NCI-H748 (cell line): ENCODE measurements at regions not wholly inside any gene's neighbourhood (a gene's known extent, or its start where the extent isn't known, plus 50 kb on each side); places are given as distances from the start of the nearest gene placed in this dataset.

Experiments
- DNase-seq: peaks from one replicate; lab custom pipeline; 2025; ENCODE audit not compliant: unreplicated experiment; lab: John Stamatoyannopoulos, UW

- no peak for DNase-seq
Observed at GRCh38 chr21:35663856-35664606, 396.3 kb downstream of the SETD4 start.

DNA sequence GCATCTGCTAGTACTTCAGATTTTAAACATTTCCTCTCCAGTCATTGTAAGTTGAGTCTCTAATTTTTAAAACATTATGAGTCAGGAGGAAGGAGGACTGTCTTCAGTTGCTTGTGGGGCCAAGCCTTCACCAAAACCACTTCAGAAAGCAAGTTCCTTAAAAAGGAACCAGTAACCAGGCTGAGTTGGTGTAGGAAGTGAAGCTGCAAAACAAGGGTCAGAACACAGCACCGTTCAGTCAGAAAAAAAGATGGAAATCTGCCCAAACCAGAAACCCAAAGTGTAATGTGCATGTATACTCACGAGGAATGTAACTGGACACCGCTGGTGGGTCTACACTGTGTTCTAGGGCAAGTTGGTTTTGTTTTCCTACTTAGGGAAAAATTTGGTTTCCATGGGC lies 402.1 kb downstream of the SETD4 start:
- no peak for DNase-seq

- no peak for DNase-seq
Observed at GRCh38 chr21:35652872-35653271, 407.5 kb downstream of the SETD4 start.

DNA sequence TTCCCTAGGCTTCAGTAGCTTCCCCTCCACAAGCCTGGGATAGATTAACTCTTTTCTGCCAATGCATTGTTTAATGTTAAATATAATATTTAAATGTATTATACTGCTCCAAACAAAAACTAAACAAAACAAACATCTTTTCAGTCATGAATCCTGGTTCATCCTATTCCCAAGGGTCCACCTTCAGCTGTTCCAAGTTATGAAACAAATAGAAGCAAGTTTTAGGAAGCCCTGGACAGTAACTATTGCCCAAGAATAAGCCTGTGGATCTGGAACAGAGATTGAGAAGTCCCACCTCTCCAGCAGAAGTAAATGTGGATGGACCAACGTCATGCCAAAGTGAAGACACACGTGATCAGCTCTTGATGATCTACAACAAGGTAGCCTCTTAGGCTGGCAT lies 408.1 kb downstream of the SETD4 start:
- DNase-seq, result no peak

GRCh38 chr21:35651196-35651595 lies 409.1 kb downstream of the SETD4 start:
- peak; percentile 50 for DNase-seq

GRCh38 chr21:35649186-35649585 lies 411.1 kb downstream of the SETD4 start:
- no peak for DNase-seq

DNA sequence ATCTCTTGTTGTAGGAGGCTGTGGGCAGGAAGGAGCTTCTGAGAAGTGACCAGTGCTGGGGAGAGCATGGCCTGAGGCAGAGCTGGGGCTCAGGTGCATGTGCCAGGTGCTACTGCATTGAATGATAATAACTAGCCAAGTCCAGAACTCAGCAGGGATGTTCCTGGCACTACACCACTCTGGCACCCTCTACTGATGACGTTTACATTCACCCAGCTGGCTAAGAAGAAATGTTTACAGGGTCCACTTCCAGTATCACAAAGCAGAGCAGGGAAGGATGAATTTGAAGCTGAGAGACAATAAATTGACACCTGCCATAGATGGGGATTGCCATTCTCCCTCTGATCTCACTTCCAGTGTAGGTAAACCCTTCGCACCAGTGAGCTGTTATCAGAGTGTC lies 411.8 kb downstream of the SETD4 start:
- DNase-seq, result peak; percentile 81

GRCh38 chr21:35646606-35647005 lies 413.7 kb downstream of the SETD4 start:
- DNase-seq, result no peak

DNA sequence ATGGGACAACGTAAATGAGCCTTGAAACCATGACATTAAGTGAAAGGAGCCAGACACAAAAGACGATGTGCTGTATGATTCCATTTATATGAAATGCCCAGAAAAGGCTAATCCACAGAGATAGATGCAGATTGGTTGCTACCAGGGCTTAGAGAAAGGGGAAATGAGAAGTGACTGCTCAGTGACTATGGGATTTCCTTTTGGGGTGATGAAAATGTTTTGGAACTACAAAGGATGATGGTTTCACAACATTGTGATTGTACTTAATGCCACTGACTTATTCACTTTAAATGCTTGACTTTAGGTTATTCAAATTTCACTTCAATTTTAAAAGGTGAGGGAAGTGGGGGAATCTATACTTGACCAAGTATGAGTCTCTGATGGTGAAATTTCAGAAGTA lies 414.3 kb downstream of the SETD4 start:
- no peak for DNase-seq

DNA sequence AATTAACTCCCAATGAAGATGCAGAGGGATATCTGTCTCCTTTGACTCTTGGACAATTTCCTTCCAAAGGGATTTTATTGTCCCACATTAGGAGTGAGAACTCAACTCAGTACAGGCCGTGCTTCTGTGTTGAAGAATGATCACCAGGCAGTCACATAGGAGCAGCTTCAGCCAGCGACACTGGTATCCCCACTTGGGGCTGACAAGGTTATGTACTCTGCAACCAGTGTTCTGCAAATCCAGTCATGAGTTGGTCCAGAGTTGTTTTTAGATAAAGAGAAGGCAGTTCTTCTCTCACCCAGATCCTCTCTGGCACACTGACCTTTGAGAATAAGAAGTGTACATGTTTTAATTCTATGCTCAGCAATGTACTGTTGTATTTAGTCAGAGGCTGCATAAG lies 415.8 kb downstream of the SETD4 start:
- no peak for DNase-seq

DNA sequence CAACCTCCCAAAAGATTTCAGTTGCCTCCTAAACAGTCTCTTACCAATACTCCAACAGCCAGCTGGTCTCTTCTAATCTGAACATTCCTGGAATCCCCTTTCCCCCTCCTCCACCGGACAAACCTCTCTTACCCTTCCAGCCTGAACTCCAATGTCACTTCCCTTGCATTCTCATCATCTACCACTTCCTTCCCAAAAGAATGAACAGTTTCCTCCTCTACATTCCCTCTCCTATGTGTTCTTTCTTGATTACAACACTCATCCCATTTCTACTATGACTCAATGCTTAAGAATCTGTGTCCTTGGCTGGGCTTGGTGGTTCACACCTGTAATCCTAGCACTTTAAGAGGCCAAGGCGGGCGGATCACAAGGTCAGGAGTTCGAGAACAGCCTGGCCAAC lies 417.1 kb downstream of the SETD4 start:
- no peak for DNase-seq

GRCh38 chr21:35641271-35642016 lies 418.9 kb downstream of the SETD4 start:
- no peak for DNase-seq

- no peak for DNase-seq
Observed at GRCh38 chr21:35637431-35637830, 422.9 kb downstream of the SETD4 start.

DNA sequence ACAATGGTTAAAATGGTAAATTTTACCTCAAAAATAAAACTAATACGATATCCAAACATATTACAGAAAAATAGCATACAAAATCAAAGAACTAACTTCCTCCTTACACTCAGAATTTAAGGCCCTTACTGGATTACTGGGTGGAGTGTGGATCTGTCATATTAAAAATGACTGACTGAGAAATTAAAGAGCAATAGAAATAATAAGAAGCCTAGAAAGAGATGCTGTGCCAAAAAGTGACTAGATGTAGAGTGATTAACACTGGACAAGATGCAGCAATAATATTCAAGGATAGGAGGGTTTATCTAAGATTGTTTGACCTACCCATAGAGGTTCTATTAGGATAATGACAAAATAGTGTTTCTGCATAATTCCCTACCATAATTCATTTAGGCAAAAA lies 424.3 kb downstream of the SETD4 start:
- no peak for DNase-seq

DNA sequence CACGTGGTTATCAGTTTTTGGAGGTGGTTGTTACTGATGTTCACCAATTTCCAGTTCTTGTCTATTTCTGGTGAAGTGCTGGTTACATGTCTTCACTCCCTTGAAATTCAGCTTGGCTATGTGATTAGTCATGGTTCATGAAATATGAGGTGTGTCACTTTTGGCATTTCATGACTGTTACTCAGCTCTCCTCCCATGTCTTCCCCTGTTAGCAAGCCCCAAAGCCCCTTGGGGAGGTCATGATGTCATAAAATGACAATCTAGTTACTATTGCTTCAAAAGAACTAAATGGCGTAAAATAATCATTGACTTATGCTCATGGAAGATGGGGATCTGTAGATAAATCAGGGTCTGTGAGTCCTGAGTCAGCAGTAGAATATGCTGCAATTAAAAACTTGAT lies 425.1 kb downstream of the SETD4 start:
- no peak for DNase-seq

- DNase-seq, result peak; percentile 20
Observed at GRCh38 chr21:35633501-35633900, 426.8 kb downstream of the SETD4 start.

DNA sequence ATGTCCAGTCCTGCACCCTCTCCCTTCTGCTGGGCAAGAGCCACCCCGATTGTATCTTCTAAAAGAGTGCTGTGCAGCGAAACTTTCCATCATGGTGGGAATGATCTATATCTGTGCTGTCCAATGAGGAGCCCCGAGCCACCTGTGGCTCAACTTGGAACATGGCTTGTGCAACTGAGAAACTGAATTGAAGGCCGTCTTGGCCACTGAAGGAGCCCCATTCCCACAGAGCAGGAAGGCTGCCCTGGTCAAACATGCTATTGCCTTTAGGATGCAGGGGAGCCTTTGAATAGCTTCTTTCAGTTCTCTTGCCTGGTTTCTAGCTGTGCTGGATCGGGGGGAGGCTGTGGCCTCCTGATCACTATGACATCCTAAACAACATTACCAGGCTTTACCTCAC lies 427.6 kb downstream of the SETD4 start:
- DNase-seq, result no peak

DNA sequence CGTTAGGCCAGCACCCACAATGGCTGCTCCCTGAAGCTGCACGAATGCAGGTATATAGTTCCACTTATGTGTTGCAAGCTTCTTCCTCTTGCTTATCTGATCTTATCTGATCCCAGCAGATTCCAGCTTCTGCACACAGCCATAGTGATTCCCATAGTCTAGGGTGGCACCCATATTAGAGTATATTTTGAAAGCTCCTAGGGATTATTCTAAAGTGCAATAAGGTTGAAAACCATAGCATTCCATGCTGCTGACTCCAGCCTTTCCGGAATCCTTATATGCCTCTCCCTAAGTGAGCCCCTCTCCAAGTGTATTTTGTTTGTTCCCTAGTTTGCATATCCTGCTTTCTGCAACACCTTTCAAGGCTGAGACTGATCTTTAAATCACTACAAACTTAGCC lies 432.0 kb downstream of the SETD4 start:
- no peak for DNase-seq

- no peak for DNase-seq
Observed at GRCh38 chr21:35627462-35627861, 432.9 kb downstream of the SETD4 start.

DNA sequence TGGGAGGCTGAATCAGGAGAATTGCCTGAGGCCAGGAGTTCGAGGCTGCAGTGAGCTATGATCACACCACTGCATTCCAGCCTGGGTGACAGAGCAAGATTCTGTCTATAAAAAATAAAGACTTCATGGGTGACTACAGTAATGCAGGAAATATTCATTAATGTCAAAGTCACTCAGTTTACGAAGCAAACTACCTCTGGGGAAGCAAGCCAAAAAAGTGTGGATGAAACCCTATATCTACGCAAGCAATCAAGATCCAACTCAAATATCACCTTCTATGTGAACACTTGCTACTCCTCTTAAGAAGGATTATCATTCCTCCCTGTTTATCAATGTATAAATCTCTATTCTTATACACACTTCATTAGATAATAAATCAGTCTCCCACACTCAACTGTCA lies 434.8 kb downstream of the SETD4 start:
- no peak for DNase-seq

GRCh38 chr21:35624901-35625300 lies 435.4 kb downstream of the SETD4 start:
- no peak for DNase-seq

DNA sequence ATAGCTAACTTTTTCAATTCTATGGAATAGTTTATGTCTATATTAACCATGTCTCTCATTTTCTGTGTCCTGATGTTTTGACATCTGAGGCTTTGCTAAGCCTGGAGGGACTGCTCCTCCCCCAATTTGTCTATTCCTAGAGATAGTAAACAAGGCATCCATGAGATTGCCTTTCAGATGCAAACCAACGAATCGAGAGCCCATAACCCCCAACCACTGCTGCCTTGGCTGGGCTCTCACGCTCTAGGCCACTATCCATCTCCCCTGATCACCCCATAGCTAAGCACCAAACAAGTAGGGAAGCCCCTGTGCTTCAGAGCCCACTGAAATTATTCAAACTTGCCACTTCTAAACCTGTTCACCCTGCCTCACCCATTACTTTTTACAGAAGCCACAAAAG lies 437.7 kb downstream of the SETD4 start:
- DNase-seq, result no peak

DNA sequence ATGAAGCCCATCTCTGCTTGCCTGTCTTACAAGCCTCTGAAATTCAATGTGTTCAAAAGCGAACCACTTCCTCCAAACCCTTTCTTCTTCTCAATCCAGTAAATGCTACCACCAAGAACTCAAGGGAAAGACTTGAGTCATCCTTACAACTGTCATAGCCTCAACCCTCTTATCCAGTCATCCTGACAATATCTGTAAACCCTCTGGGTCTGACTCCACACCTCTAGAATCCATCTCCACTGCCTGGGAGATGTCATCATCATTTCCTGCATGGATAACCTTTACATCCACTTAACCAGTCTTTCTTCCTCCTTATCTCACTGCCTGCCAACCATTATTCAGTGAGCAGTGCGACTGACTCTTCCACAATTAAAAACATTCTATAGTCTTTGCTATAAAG lies 441.1 kb downstream of the SETD4 start:
- no peak for DNase-seq
